Astrocyte of the cerebellum (primary cell): ENCODE measurements at regions not wholly inside any gene's neighbourhood (a gene's known extent, or its start where the extent isn't known, plus 50 kb on each side); places are given as distances from the start of the nearest gene placed in this dataset.

Experiments used
- DNase-seq: peaks from one replicate; pipeline ENCODE4 v3.0.0-alpha.2; 2011; ENCODE audit warnings: low read depth
- H3K4me3 ChIP-seq: 2 replicates; pipeline ENCODE4 v1.5.1; 2011; ENCODE audit warnings: mild to moderate bottlenecking, low read depth, low read length, moderate library complexity
- in situ Hi-C: cut with HindIII; loops from 2 replicates; pipeline ENCODE4 v1.10.0; 2017; ENCODE audit warnings: low sequenced_read_pairs
- TF ChIP-seq, protein P1 (sequence below): IDR thresholded peaks from 2 replicates; pipeline ENCODE4 v1.5.1; 2012; ENCODE audit warnings: low read length, low read depth, moderate library complexity, mild to moderate bottlenecking; ENCODE audit errors: missing control alignments

DNA sequence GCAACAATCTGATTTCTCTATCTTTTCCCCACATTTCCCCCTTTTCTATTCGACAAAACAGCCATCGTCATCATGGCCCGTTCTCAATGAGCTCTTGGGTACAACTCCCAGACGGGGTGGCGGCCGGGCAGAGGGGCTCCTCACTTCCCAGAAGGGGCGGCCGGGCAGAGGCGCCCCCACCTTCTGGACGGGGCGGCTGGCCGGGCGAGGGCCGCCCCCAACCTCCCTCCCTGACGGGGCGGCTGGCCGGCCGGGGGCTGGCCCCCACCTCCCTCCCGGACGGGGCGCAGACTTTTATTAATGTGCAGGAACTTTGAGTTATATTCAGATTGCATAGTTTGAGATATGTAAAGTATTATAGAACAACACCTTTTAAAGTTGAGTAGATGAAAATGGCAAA lies 64.4 kb upstream of the HPGD start:
- DNase-seq = no peak
- TF ChIP-seq, protein P1, sequence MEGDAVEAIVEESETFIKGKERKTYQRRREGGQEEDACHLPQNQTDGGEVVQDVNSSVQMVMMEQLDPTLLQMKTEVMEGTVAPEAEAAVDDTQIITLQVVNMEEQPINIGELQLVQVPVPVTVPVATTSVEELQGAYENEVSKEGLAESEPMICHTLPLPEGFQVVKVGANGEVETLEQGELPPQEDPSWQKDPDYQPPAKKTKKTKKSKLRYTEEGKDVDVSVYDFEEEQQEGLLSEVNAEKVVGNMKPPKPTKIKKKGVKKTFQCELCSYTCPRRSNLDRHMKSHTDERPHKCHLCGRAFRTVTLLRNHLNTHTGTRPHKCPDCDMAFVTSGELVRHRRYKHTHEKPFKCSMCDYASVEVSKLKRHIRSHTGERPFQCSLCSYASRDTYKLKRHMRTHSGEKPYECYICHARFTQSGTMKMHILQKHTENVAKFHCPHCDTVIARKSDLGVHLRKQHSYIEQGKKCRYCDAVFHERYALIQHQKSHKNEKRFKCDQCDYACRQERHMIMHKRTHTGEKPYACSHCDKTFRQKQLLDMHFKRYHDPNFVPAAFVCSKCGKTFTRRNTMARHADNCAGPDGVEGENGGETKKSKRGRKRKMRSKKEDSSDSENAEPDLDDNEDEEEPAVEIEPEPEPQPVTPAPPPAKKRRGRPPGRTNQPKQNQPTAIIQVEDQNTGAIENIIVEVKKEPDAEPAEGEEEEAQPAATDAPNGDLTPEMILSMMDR = no peak
- no peak overlapping the region for H3K4me3 ChIP-seq
- in situ Hi-C loops = no loop called here

DNA sequence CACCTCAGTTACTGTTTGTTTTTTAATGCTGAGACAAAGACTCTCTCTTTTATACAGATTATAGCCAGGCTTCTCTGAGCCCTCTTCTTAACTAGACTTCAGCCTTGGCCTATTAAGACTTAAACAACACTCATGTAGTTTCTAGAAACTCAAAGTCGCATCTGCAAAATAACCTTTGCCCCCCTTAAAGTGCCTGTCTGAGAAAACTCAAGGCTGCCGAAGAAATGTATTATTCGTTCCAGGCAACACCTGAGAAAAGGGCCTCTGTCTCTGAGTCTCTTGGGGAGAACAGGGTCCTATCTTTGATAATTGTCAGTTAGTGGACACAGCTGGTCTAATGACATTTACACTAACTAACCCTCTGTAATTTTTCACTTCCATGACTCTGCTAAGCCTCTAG lies 60.8 kb upstream of the HPGD start:
- in situ Hi-C loops = no loop called here
- TF ChIP-seq, protein P1 = no peak
- H3K4me3 ChIP-seq = no peak overlapping the region
- no peak for DNase-seq

DNA sequence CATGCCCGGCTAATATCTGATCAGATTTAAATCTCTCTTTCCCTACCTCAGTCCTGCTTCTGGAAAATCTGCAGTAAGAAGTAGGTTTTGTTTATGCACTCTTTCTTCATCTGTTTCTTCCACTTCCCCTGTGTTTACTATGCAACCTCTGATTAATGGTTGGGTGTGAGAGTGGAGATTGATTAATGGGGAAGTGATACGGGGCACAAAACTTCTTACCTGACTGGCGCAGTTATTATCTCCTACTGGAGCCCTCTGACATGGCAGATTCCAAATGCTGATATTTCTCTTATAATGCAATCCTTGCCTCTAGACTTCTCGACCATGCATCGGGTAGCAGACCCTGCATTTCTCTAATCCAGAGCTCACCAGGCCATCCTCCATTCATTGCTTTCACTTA lies 60.2 kb upstream of the HPGD start:
- TF ChIP-seq, protein P1 = no peak
- in situ Hi-C loops = no loop called here
- no peak for DNase-seq
- H3K4me3 ChIP-seq = no peak overlapping the region

DNA sequence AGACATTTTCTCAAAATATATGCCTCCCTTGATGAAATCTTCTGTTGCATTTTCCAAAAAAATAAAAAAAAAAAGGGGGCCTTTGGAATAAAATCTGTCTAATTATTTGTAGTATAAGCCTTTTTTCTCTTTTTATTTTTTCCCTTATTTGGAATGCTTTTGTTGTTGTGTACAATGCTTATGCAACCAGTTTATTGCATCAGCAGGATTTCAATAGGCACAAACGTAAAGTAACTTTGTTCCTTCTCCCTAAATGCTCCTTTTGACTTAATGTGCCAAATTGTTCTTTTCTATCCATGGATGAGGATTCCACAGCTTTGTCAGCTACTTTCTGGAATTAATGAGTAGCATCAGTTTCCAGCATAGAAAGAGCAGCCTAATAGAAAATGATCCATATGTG lies 59.6 kb upstream of the HPGD start:
- in situ Hi-C loops = no loop called here
- TF ChIP-seq, protein P1 = no peak
- DNase-seq = no peak
- H3K4me3 ChIP-seq = no peak overlapping the region

DNA sequence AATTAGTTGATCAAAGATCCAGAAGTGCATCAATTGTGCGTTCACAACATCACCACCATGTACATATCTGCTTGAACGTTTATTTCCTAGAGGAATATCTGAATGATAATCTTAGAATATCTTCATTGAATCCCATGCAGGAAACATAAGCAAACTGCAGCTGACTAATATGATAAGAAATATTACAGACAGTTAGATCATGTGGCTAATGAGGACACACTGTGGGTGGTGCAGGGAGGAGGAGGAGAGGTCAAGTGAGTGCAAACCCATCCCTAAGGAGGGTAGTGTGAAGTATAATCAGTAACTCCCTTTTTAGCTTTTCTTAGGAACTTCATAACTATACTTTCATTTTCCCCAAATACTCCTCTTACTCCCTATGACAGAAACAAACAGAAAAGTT lies 58.3 kb upstream of the HPGD start:
- in situ Hi-C loops = no loop called here
- TF ChIP-seq, protein P1 = no peak
- H3K4me3 ChIP-seq = no peak overlapping the region
- DNase-seq = no peak

DNA sequence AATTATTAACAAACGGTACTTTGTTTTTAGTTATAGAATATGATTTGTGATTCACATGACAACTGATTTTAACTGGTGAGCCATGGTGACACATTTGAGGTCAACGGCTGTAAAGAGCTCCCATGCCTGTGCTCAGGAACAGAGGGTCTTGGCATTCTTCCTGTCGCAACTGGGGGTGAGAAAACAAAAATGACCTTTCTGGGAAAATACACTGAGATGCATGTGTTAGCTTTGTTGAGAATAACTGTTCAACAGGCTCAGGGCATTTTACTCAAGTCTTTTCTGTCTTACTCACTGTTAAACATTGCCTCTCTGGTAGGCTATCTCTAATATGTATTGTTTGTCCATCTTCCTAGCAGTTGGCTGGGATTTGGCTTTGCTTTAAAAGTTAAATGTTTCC lies 57.1 kb upstream of the HPGD start:
- no peak overlapping the region for H3K4me3 ChIP-seq
- in situ Hi-C loops = no loop called here
- TF ChIP-seq, protein P1 = no peak
- no peak for DNase-seq

DNA sequence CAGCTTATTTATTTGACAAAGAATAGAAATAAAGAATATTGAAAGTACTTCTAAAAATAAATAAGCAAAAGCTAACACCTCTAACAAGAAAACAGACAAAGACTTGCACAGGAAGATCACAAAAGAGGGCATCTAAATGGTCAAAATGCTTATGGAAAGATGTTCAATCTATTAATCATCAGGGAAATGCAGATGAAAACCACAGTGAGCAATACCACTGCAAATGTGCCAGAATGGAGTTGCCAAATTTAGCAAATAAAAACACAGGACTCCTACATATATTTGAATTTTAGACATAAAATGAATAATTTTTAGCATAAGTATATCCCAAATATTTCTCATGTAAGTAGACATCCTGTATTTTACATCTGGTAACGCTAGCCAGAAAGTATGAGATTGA lies 56.1 kb upstream of the HPGD start:
- no peak overlapping the region for H3K4me3 ChIP-seq
- TF ChIP-seq, protein P1 = no peak
- in situ Hi-C loops = no loop called here
- peak; percentile 4 for DNase-seq
